GM19023 (cell line): ENCODE measurements at regions not wholly inside any gene's neighbourhood (a gene's known extent, or its start where the extent isn't known, plus 50 kb on each side); places are given as distances from the start of the nearest gene placed in this dataset.

ENCODE experiments used
- ATAC-seq: cut with Tn5 transposase; IDR thresholded peaks from one replicate; pipeline ENCODE4 v1.9.1; 2021; ENCODE audit warnings: mild to moderate bottlenecking, moderate library complexity; ENCODE audit not compliant: unreplicated experiment

- ATAC-seq: no peak
These were observed 128.1 kb upstream of the RASGRP1 start for GRCh38 chr15:38692789-38693062.

DNA sequence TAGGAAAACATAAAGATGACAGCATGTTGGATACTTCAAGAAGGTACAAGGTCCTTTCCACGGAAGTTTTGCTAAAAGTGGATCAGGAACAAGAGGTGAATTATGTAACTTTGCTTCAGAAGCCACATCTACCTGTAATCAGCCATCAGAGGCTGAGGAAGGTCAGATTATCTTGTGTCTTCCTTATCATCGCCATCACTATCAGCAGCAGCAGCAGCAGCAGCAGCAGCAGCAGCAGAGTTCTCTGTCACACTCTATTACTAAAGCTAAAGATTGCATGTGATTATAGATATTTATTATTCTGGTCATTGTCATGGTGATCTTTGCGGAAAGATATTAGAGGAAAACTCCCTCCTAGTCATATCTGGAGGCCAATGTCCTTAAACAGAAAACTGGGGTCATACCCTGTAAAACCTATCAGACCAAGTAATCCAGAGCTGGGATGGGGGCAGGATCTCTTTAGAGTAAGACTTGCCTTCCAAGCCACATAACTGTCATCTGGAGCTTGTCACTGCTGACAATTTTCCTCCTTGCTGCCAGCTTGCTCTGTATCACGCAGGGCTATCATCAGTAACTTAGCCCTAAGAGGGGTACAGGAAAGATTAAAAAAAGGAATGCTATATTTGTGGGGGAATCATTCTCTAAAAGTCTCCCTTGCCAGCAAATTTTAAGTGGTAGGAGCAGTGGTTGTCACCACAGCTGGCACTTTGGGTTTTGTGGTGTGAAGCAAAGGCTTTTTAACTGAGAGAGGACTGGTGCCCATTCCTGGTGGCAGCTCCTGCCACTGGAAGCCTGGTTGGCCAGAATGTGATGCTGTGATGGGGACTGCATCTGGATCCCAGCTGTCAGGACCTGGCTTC lies 130.9 kb upstream of the RASGRP1 start:
- ATAC-seq: no peak

DNA sequence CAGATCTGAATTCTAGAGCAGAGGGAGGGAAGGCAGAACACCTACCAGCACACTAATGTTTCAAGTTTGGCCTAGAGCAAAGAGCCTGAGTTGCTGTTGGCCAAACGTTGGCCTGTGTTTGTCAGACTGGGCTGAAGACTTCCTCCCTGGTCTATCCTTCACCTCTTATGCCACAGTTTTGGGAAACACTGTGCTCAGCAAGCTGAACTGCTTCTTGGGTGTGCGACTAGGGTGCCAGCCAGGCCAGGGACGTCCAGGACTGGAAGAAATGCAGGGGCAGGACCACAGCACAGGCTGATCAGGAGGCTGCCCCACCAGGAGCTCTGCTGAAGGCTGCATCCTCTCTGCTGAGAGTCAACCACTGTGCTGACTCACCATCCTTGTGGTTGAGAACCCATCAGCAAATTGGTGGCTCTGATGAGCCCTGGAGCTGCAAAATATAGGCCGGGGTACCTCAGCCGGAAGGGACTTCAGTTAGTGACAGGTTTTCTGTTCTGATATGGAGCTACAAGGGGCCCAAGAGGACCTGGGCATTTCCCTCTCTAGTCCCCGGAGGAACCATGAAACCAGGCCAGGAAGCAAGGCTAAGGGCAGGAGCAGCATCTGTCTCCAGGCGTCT lies 131.6 kb upstream of the RASGRP1 start:
- peak; percentile 56 for ATAC-seq

GRCh38 chr15:38696790-38697495 lies 132.3 kb upstream of the RASGRP1 start:
- no peak for ATAC-seq

DNA sequence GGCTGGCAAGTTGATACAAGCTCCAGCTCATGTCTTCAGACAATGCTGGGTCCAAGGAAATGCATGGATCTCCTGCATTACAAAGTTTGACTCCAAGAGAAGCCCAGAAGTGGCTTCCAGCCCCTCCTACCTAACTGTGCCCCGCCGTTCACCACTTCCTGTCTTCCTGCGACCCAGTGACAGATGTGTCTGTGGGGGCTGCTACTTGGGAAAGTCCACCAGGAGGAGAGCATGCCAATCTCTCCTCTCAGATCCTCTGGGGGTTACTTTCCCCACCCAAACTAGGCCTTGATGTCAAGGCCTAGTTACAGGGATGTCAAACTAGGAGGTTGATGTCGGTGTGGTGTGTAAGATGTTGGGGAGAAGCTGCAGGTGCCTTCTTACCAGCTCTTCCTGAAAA lies 133.6 kb upstream of the RASGRP1 start:
- ATAC-seq: no peak

- peak; percentile 57 for ATAC-seq
These were observed 135.1 kb upstream of the RASGRP1 start for GRCh38 chr15:38699633-38700230.

- ATAC-seq: no peak
These were observed 136.5 kb upstream of the RASGRP1 start for GRCh38 chr15:38701149-38701548.

- ATAC-seq: no peak
These were observed 137.7 kb upstream of the RASGRP1 start for GRCh38 chr15:38702178-38702912.

- no peak for ATAC-seq
These were observed 141.0 kb upstream of the RASGRP1 start for GRCh38 chr15:38705436-38706219.

GRCh38 chr15:38706956-38707355 lies 142.3 kb upstream of the RASGRP1 start:
- no peak for ATAC-seq

DNA sequence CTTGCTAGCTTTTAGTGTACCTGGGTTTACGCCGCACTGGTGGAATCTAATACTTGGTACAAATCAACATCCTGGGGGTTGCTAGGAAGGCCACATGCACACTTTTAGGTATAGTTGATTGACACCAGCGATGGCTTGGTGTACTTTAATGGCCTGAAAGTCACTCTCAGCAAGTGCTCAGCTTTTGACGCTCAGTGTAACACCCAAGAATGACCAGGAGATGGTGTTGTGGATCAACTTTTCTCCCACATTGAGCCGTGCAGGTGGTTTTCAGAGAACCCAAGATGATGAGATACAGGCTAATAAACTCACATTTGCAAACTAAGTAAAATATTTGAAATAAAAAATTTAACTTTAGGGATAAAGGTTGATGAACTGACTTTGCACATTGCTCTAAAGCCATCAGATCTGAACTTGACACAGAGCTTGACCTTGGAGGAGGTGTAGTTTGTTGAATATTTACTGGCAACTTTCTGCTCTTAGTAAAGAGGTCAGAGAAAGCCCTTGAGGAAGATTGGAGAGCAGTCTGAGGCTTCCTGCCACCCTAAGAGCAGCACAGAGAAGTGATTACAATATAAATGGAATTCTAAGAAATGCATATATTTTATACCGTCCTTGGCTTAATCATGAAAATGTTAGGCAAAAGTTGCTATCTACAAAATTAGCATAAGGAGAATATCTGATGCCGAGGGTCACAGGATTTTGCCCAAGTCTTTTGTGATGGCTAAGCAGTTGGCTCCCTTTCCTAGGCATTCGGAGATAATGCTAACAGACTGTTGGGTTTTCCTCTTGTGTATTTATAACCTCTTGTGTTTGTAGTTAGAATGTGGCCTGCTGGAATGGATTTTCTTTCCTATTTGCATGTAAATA lies 143.4 kb upstream of the RASGRP1 start:
- ATAC-seq: no peak

GRCh38 chr15:38708672-38709180 lies 144.1 kb upstream of the RASGRP1 start:
- ATAC-seq: no peak

DNA sequence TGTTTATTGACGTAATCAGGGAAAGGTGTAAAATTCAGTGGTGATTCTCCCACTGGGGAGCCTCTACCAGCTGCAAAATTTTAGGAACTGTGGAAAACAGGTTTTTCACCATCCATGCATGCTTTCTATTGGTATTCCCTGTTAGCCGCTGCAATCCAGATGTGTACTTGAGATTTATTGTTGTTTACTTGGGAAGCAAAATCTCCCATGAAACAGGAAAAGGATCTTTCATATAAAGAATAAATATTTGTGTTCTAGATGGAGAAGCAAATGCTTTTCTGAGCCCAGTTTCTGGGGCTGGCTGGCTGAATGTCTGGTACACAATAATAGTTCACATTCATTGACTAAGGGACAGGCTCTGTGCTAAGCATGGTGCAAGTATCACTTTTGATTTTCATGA lies 144.6 kb upstream of the RASGRP1 start:
- no peak for ATAC-seq

GRCh38 chr15:38714309-38715072 lies 149.9 kb upstream of the RASGRP1 start:
- ATAC-seq: no peak

GRCh38 chr15:38720893-38721567 lies 156.4 kb upstream of the RASGRP1 start:
- no peak for ATAC-seq

DNA sequence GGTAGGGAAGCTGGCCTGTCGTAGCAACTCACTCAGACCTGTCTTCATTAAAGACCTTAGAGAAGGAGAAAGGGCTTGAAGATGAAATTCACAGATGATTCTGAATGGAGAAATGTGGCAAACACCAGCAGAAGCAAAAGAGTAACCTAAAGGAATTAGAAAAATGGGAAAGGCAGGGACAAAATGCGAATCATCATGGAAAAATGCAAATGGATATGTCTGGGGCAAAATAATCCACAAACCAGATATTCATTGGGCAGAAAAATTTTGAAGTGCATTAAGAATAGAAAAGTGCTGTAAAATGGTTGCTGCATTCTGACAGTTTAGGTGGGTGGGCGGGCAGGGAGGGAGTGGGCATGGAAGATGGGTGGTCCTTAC lies 156.9 kb upstream of the RASGRP1 start:
- ATAC-seq: no peak

GRCh38 chr15:38722236-38722635 lies 157.6 kb upstream of the RASGRP1 start:
- no peak for ATAC-seq

DNA sequence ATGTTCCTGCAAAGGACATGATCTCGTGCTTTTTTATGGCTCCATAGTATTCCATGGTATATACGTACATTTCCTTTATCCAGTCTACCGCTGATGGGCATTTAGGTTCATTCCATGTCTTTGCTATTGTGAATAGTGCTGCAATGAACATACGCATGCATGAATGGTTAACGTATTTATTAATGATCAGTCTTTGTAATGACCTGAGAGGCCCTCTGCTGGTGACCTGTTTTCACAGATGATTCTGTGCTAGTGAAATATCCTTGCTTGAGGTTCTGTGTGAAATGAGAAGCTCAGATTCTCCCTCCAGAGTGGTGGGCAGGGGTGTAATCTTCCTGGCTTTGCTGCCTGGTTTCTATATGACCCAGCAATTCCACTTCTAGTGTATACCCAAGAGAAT lies 160.2 kb upstream of the RASGRP1 start:
- no peak for ATAC-seq
